ENCODE measurements at regions not wholly inside any gene's neighbourhood (a gene's known extent, or its start where the extent isn't known, plus 50 kb on each side); places are given as distances from the start of the nearest gene placed in this dataset.
A peak's percentile ranks its signal among the peaks of the same experiment; 100 is the strongest.

GRCh38 chr12:63419154-63419553 is 249.1 kb downstream of the DPY19L2 start:
- no peak overlapping the region for H3K4me3 ChIP-seq (ENCODE audit: low read length)
- DNase-seq (ENCODE audit: low read depth, low spot score): no peak

GRCh38 chr12:63416788-63417187 is 251.5 kb downstream of the DPY19L2 start:
- no peak for DNase-seq (ENCODE audit: low read depth, low spot score)
- no peak overlapping the region for H3K4me3 ChIP-seq (ENCODE audit: low read length)

- DNase-seq (ENCODE audit: low read depth, low spot score): no peak
- H3K4me3 ChIP-seq (ENCODE audit: low read length): no peak overlapping the region
Measured at GRCh38 chr12:63415357-63415756, 252.9 kb downstream of the DPY19L2 start.

GRCh38 chr12:63410197-63410596 is 258.1 kb downstream of the DPY19L2 start:
- no peak overlapping the region for H3K4me3 ChIP-seq (ENCODE audit: low read length)
- peak; percentile 19 for DNase-seq (ENCODE audit: low read depth, low spot score)

GRCh38 chr12:63406781-63407180 is 255.8 kb upstream of the AVPR1A start:
- no peak overlapping the region for H3K4me3 ChIP-seq (ENCODE audit: low read length)
- DNase-seq (ENCODE audit: low read depth, low spot score): no peak

GRCh38 chr12:63404611-63405010 is 253.6 kb upstream of the AVPR1A start:
- no peak overlapping the region for H3K4me3 ChIP-seq (ENCODE audit: low read length)
- no peak for DNase-seq (ENCODE audit: low read depth, low spot score)

- no peak overlapping the region for H3K4me3 ChIP-seq (ENCODE audit: low read length)
- DNase-seq (ENCODE audit: low read depth, low spot score): no peak
Measured at GRCh38 chr12:63403256-63403655, 252.3 kb upstream of the AVPR1A start.

- no peak for DNase-seq (ENCODE audit: low read depth, low spot score)
- no peak overlapping the region for H3K4me3 ChIP-seq (ENCODE audit: low read length)
Measured at GRCh38 chr12:63400718-63401117, 249.7 kb upstream of the AVPR1A start.

GRCh38 chr12:63400318-63400717 is 249.3 kb upstream of the AVPR1A start:
- no peak overlapping the region for H3K4me3 ChIP-seq (ENCODE audit: low read length)
- no peak for DNase-seq (ENCODE audit: low read depth, low spot score)

GRCh38 chr12:63397807-63398206 is 246.8 kb upstream of the AVPR1A start:
- no peak for DNase-seq (ENCODE audit: low read depth, low spot score)
- no peak overlapping the region for H3K4me3 ChIP-seq (ENCODE audit: low read length)

GRCh38 chr12:63396135-63396534 is 245.1 kb upstream of the AVPR1A start:
- no peak overlapping the region for H3K4me3 ChIP-seq (ENCODE audit: low read length)
- DNase-seq (ENCODE audit: low read depth, low spot score): no peak

- DNase-seq (ENCODE audit: low read depth, low spot score): no peak
- no peak overlapping the region for H3K4me3 ChIP-seq (ENCODE audit: low read length)
Measured at GRCh38 chr12:63394983-63395382, 244.0 kb upstream of the AVPR1A start.

GRCh38 chr12:63394349-63394748 is 243.3 kb upstream of the AVPR1A start:
- no peak for DNase-seq (ENCODE audit: low read depth, low spot score)
- no peak overlapping the region for H3K4me3 ChIP-seq (ENCODE audit: low read length)

- DNase-seq (ENCODE audit: low read depth, low spot score): no peak
- H3K4me3 ChIP-seq (ENCODE audit: low read length): no peak overlapping the region
Measured at GRCh38 chr12:63389211-63389610, 238.2 kb upstream of the AVPR1A start.

GRCh38 chr12:63387771-63388170 is 236.8 kb upstream of the AVPR1A start:
- no peak overlapping the region for H3K4me3 ChIP-seq (ENCODE audit: low read length)
- DNase-seq (ENCODE audit: low read depth, low spot score): no peak

GRCh38 chr12:63382930-63383329 is 231.9 kb upstream of the AVPR1A start:
- DNase-seq (ENCODE audit: low read depth, low spot score): no peak
- no peak overlapping the region for H3K4me3 ChIP-seq (ENCODE audit: low read length)

- DNase-seq (ENCODE audit: low read depth, low spot score): no peak
- H3K4me3 ChIP-seq (ENCODE audit: low read length): no peak overlapping the region
Measured at GRCh38 chr12:63362791-63363190, 211.8 kb upstream of the AVPR1A start.

GRCh38 chr12:63362166-63362565 is 211.2 kb upstream of the AVPR1A start:
- H3K4me3 ChIP-seq (ENCODE audit: low read length): no peak overlapping the region
- DNase-seq (ENCODE audit: low read depth, low spot score): no peak

GRCh38 chr12:63354969-63355368 is 204.0 kb upstream of the AVPR1A start:
- H3K4me3 ChIP-seq (ENCODE audit: low read length): no peak overlapping the region
- DNase-seq (ENCODE audit: low read depth, low spot score): no peak

- DNase-seq (ENCODE audit: low read depth, low spot score): no peak
Measured at GRCh38 chr12:63353559-63353958, 202.6 kb upstream of the AVPR1A start.

GRCh38 chr12:63351370-63351769 is 200.4 kb upstream of the AVPR1A start:
- no peak overlapping the region for H3K4me3 ChIP-seq (ENCODE audit: low read length)
- DNase-seq (ENCODE audit: low read depth, low spot score): no peak

More at GRCh38 chr12:63353559-63353958, 202.6 kb upstream of the AVPR1A start:
- H3K4me3 ChIP-seq (ENCODE audit: low read length): no peak overlapping the region

GRCh38 chr12:63348556-63348955 is 197.6 kb upstream of the AVPR1A start:
- no peak overlapping the region for H3K4me3 ChIP-seq (ENCODE audit: low read length)
- no peak for DNase-seq (ENCODE audit: low read depth, low spot score)
